Heart right ventricle (tissue), 16 donors: ENCODE measurements at regions not wholly inside any gene's neighbourhood (a gene's known extent, or its start where the extent isn't known, plus 50 kb on each side); places are given as distances from the start of the nearest gene placed in this dataset.

ENCODE experiments used
- ATAC-seq, 8 donors: fragments of 200-7000 bp; cut with Tn5 transposase; one replicate each; pipeline ENCODE4 v1.9.1; 2020; ENCODE audit warnings: mild to moderate bottlenecking in 8 of 8, moderate library complexity in 8 of 8, moderate number of reproducible peaks in 1 of 8
- DNase-seq, 2 donors: peaks; one replicate each; pipeline ENCODE4 v3.0.0-alpha.2; 2020
- H3K27ac ChIP-seq, 10 donors: fragments of 200-600 bp; sonication (generic) in 2 of 10; one replicate each; pipeline versions ENCODE4 v1.5.0 to v1.8.0; 2020 to 2022; ENCODE audit warnings: mild to moderate bottlenecking in 3 of 10
- H3K27me3 ChIP-seq, 7 donors: fragments of 200-600 bp; one replicate each; pipeline ENCODE4 v1.8.0; 2021 to 2022; ENCODE audit warnings: mild to moderate bottlenecking in 2 of 7
- H3K36me3 ChIP-seq, 9 donors: fragments of 200-600 bp; sonication (generic) in 1 of 9; one replicate each; pipeline versions ENCODE4 v1.5.0 to v1.8.0; 2020 to 2022; ENCODE audit warnings: mild to moderate bottlenecking in 2 of 9
- H3K4me1 ChIP-seq, 9 donors: fragments of 200-600 bp; sonication (generic) in 1 of 9; one replicate each; pipeline versions ENCODE4 v1.5.0 to v1.8.0; 2020 to 2022; ENCODE audit warnings: mild to moderate bottlenecking in 4 of 9
- H3K4me3 ChIP-seq, 10 donors: fragments of 200-600 bp; sonication (generic) in 2 of 10; one replicate each; pipeline versions ENCODE4 v1.5.0 to v1.8.0; 2020 to 2022; ENCODE audit warnings: mild to moderate bottlenecking in 7 of 10, moderate library complexity in 2 of 10
- H3K9me3 ChIP-seq, 11 donors: fragments of 200-600 bp in 10 of 11; sonication (generic) in 2 of 11; one replicate each; pipeline versions ENCODE4 v1.5.0 to v1.8.0; 2013 to 2022; ENCODE audit warnings: mild to moderate bottlenecking in 2 of 11, control low read depth in 1 of 11, moderate library complexity in 1 of 11
- CTCF ChIP-seq, 9 donors: fragments of 200-600 bp; sonication (generic) in 2 of 9; IDR thresholded peaks; one replicate each; pipeline versions ENCODE4 v1.5.0 to v1.8.0; 2021 to 2022; ENCODE audit warnings: antibody characterized with exemption in 9 of 9, mild to moderate bottlenecking in 5 of 9, moderate library complexity in 1 of 9
- WGBS, 2 donors: extraction: QIAGEN DNeasy Blood & Tissue Kit; methylation state at CpG; one replicate each; pipeline ENCODE4 v1.1.7; 2013; ENCODE audit warnings: inconsistent platforms in 1 of 2; 5-methylcytosine and 5-hydroxymethylcytosine counted together
- intact Hi-C, 10 donors: fragments of 100-400 bp; cut with DNase I; formaldehyde crosslinking; loops; one replicate each; pipeline versions ENCODE4 v1.11.1 to v1.14.2; 2022
- donor health status: Arrhythmogenic right ventricular cardiomyopathy.
- donor health status: ischemic (EF 13 %, LVEDD 7.1; RV severe dilation, severe dysfunction).
- donor health status: healthy with polysubstance abuse.
- donor health status: DM: no; HTN: yes; CAD: no.
- donor health status: DM: no; HTN: no; CAD: no.
- donor health status: ischemic (EF 25% LVEDD 6.9; RV normal size, moderate dysfunction).
- donor health status: ischemic (EF 25% LVEDD 5.7; RV mildly dilated, moderate dysfunction).
- donor health status: healthy.
- donor health status: DM: yes; HTN: yes; CAD: no.
- donor health status: Ischemic cardiomyopathy.
- donor health status: ischemic (EF 35%, LVEDD 5.7; RV mildly dilated, moderate dysfunction).
- donor health status: nonischemic (EF 11% LVEDD 7.7; RV severe dilation, severe dysfunction).
- donor health status: DM: yes; HTN: yes; CAD: no.
- donor health status: PGD.
- donor health status: ischemic (EF 29% LVEDD 5.4; RV normal size, mild dysfunction).
- donor health status: nonischemic (EF 23%, LVEDD 6.1; RV moderate dilation, normal function).

DNA sequence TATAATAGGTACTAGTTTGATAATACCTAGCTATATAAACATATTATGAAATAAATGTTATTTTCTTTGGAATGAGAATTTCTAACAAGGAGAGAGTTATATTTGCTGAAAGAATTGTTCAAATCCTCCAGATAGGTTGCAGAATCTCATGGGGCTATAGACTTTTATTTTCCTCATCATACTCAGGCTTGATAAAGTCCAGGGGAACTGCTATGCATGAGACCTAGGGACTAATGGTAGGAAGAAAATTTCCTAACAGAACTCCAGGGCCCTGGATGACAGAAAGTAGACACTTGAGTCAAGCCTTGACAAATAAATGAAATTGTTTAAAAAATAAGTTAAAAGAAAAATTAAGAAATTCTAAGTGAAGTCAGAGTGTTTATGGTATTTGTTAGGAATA, 138.5 kb upstream of the DACH1 start:
- H3K4me3 ChIP-seq: no peak overlapping the region
- no peaks in the 10 kb centered on the region for H3K27me3 ChIP-seq
- ATAC-seq (no peak), DNase-seq (no peak)
- no peaks in the 10 kb centered on the region for H3K36me3 ChIP-seq
- H3K27ac ChIP-seq: no peak overlapping the region
- no peaks in the 10 kb centered on the region for H3K4me1 ChIP-seq
- peaks cover 0 to 14% (median 0%) of the 10 kb centered on the region in 11 donors for H3K9me3 ChIP-seq
- intact Hi-C loops: no loop called here
- TF ChIP-seq CTCF (IDR thresholded peaks at IDR 0.05): no peak

DNA sequence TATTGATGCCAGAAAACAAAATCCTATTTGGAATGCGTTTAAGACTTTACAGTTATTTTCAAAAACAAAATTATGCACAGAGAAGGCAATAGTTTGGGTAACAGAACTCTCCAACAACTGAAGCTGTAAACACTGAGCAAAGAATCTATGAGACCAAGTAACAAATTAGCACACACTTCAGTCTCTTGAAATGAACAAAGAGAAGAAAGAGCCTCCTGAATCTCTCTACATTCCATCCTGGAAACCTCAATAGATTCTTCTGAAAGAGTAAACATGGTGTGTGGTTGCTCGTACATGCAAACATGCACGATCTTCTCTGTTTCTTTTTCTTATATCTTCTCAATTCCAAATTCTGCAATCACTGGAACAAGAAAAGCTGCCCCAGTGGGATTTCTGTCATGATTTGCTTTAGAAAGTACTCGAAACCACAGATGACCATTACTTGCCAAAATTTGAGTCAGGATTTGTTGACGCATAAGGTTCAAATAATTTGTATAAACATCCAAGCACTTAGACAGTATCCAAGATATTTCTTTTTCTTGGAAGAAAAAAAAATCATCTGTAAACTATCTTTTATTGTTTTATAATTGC, 137.9 kb upstream of the DACH1 start:
- ATAC-seq: no peak
- no peak for TF ChIP-seq CTCF (IDR thresholded peaks at IDR 0.05)
- WGBS, 2 donors: 66 to 68% methylated on average over 5 of the region's 5 CpGs

DNA sequence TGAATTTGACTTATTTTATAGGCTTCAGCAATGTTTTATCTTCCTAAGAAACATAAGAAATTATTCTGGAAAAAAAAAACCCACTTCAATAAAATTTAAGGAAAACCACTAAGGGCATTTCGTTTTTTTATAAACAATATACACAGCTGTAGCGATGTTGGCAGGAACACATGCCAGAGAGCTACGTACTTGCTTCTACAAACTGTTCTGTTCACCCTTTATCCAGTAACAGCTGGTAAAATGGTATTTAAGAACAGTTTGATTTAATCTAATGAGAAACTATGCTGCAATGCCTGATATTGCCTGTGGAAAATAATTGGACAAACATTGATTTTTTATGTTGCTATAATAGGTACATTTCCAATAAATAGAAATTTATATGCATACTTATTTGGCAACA, 137.2 kb upstream of the DACH1 start:
- Histone ChIP-seq H3K27ac (no peak overlapping the region), H3K4me1 (no peaks in the 10 kb centered on the region), H3K9me3 (peaks cover 0 to 10% (median 0%) of the 10 kb centered on the region in 11 donors), H3K4me3 (no peak overlapping the region), H3K27me3 (no peaks in the 10 kb centered on the region), H3K36me3 (no peaks in the 10 kb centered on the region)
- no peak for ATAC-seq
- 46 to 54% methylated on average over 3 of the region's 3 CpGs for WGBS, 2 donors
- intact Hi-C loops: no loop called here
- DNase-seq: no peak
- TF ChIP-seq CTCF (IDR thresholded peaks at IDR 0.05): no peak

More for the DNA sequence above, 137.9 kb upstream of the DACH1 start:
- Histone ChIP-seq H3K9me3 (peaks cover 0 to 12% (median 0%) of the 10 kb centered on the region in 11 donors), H3K27ac (no peak overlapping the region), H3K27me3 (no peaks in the 10 kb centered on the region), H3K36me3 (no peaks in the 10 kb centered on the region), H3K4me1 (no peaks in the 10 kb centered on the region), H3K4me3 (no peak overlapping the region)
- DNase-seq: no peak
- intact Hi-C loops: no loop called here

- no peaks in the 10 kb centered on the region for H3K36me3 ChIP-seq
- no peak overlapping the region for H3K4me3 ChIP-seq
- no peak for TF ChIP-seq CTCF (IDR thresholded peaks at IDR 0.05)
- DNase-seq (no peak), ATAC-seq (no peak)
- no peak overlapping the region for H3K27ac ChIP-seq
- no peaks in the 10 kb centered on the region for H3K27me3 ChIP-seq
- H3K4me1 ChIP-seq: no peaks in the 10 kb centered on the region
- intact Hi-C loops: no loop called here
- peaks cover 0 to 15% (median 0%) of the 10 kb centered on the region in 11 donors for H3K9me3 ChIP-seq
Observed at GRCh38 chr13:71998223-71998622, 131.2 kb upstream of the DACH1 start.
